ENCODE measurements at regions not wholly inside any gene's neighbourhood (a gene's known extent, or its start where the extent isn't known, plus 50 kb on each side); places are given as distances from the start of the nearest gene placed in this dataset.

DNA sequence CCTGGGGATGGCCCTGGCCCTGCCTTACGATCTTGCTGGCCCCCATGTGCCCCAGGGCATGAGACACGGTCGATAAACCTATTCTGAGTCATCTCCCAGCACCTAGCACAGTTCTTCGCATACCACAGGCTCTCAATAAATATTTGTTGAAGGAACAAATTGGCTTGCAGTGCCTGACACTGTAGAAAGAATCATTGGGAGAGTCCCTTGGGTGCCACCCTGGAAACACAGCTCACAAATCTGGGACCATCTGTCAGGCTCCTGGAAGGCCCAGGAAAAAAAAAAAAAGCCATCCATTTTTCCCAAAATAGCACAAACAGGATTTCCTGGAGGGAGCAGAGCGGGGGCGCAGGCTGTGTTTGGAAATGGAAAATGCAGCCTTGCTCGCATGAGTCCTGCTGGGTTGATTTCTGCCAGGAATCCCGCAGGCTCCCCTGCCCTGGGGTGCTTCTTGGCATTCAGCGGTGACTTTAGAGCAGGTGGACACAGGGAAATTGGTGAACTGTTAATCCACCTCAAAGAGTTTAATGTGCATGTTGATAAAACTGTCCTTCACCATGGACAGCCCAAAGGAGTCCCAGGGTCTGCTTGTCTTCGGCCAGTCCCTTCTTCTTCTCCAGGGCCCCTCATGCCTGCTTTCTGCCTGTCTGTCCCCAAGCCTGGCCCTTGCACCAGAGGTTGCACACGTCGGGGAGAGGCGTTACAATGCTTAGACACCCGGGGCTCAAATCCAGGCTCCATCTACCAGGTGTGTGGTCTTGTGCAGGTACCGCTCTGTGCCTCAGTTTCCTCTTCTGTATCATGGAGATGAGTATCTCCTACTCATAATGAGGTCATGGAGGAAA lies 106.1 kb upstream of the RFLNA start:
- ATAC-seq (replicated peaks in 1 of 4) (no peak), DNase-seq (no peak)
- Mint-ChIP-seq H3K4me3 (no peak overlapping the region), H3K27me3 (peaks cover 0 to 2% of the 10 kb centered on the region in 2 donors), H3K36me3 (no peaks in the 10 kb centered on the region), H3K4me1 (no peaks in the 10 kb centered on the region), H3K9me3 (no peaks in the 10 kb centered on the region), H3K27ac (no peak overlapping the region)
- Histone ChIP-seq H3K27ac (ENCODE audit: low read length) (no peak overlapping the region), H3K4me3 (ENCODE audit: control insufficient read depth in 1 of 2, extremely low read depth in 1 of 2, low read length in 1 of 2) (no peak overlapping the region), H3K36me3 (ENCODE audit: control insufficient read depth in 2 of 2, extremely low read depth in 1 of 2, insufficient read depth in 1 of 2, low read length in 1 of 2) (no peaks in the 10 kb centered on the region), H3K27me3 (replicated peaks in 1 of 2; ENCODE audit: control insufficient read depth in 2 of 2, extremely low read depth in 1 of 2, insufficient read depth in 2 of 2, low read length in 1 of 2) (peaks cover 0 to 14% of the 10 kb centered on the region in 2 experiments), H3K9me3 (no peaks in the 10 kb centered on the region), H3K4me1 (ENCODE audit: control insufficient read depth in 1 of 2, extremely low read depth in 1 of 2, insufficient read depth in 2 of 2, low read length in 2 of 2) (no peaks in the 10 kb centered on the region)
- ChIA-PET CTCF (no interaction called here), POLR2A (no interaction called here)
- 77% methylated on average over 7 of the region's 15 CpGs for WGBS (ENCODE audit: insufficient coverage)

DNA sequence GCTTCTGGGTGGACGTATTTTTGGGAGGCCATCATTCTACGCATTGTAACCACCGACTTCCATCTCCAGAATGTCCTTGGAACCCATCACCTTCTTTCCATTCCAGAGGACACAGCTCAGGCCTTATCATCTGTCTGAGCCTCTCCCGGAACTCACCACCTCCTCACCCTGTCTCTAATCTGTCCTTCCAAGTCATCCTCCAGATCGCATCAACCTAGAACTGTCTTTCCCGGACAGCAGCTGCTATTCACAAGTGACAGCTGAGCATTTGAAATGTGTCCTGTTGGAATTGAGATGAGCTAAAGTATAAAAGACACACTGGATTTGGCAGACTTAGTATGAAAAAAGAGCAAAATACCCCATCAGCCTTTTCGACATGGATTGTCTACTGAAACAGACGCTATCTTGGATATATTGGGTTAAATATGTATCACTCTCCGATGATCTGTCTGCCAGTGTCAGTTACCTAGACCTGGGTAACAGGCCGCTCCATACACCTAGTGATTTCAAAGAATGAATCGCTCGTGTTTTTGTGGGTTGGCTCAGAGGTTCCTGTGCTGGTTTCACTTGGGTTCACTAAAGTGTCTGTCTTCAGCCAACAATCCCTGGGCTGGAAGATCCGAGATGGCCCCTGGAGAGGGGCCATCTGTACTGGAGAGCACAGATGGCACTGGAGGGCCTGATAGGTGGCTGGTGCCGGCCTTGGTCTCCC lies 104.4 kb upstream of the RFLNA start:
- Mint-ChIP-seq H3K4me1 (no peaks in the 10 kb centered on the region), H3K9me3 (no peaks in the 10 kb centered on the region), H3K27ac (no peak overlapping the region), H3K27me3 (peaks cover 0 to 2% of the 10 kb centered on the region in 2 donors), H3K36me3 (no peaks in the 10 kb centered on the region), H3K4me3 (no peak overlapping the region)
- ATAC-seq (replicated peaks in 1 of 4) (no peak), DNase-seq (no peak)
- 92% methylated on average over 12 of the region's 14 CpGs for WGBS (ENCODE audit: insufficient coverage)
- H3K4me3 ChIP-seq (ENCODE audit: control insufficient read depth in 1 of 2, extremely low read depth in 1 of 2, low read length in 1 of 2): no peak overlapping the region
- H3K27me3 ChIP-seq (replicated peaks in 1 of 2; ENCODE audit: control insufficient read depth in 2 of 2, extremely low read depth in 1 of 2, insufficient read depth in 2 of 2, low read length in 1 of 2): peaks cover 0 to 15% of the 10 kb centered on the region in 2 experiments
- H3K36me3 ChIP-seq (ENCODE audit: control insufficient read depth in 2 of 2, extremely low read depth in 1 of 2, insufficient read depth in 1 of 2, low read length in 1 of 2): no peaks in the 10 kb centered on the region
- no peaks in the 10 kb centered on the region for H3K4me1 ChIP-seq (ENCODE audit: control insufficient read depth in 1 of 2, extremely low read depth in 1 of 2, insufficient read depth in 2 of 2, low read length in 2 of 2)
- no peaks in the 10 kb centered on the region for H3K9me3 ChIP-seq
- CTCF ChIA-PET: no interaction called here
- POLR2A ChIA-PET: interaction anchor here in 1 of 2 donors (0.6 kb wide), 1 partner anchor 16 kb away, joined by 3 read pairs; no protein-coding TSS in a partner anchor
- no peak overlapping the region for H3K27ac ChIP-seq (ENCODE audit: low read length)

DNA sequence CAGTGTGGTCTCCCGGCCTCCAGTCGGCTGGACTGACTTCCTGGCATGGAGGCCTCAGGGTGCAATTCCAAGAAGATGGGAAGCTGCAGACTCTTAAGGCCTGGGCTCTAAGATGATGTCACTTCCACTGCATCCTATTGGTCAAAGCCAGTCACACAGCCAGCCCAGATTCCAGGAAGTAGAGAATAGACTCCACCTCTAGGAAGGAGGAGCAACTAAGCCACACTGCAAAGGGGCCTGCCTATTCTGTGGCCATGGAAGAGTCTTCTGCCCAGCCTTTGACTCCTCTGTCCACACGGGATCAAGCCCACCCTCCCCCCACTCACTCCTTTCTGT lies 103.9 kb upstream of the RFLNA start:
- WGBS (ENCODE audit: insufficient coverage): 79% methylated on average over 3 of the region's 3 CpGs
- no peak overlapping the region for H3K4me3 Mint-ChIP-seq
- CTCF ChIA-PET: no interaction called here

DNA sequence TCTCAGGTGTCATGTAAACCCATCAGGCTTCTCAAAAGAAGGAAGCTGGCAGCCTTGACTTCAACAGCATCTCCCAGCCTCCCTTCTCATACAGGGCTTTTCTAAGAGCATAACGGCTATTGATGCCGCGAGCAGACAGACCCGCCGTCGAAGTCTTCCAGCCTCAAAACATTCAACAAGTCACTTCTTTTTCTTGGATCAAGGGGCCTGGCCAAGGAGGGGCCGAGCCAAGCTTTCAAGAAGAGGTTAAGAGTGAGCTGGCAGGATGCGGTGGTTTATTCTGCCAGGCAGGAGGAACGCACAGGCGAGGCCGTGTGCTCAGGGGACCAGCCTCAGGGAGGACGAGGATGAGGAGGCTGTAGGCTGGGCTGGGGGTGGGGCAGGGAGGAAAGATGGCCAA lies 102.9 kb upstream of the RFLNA start:
- no peak overlapping the region for H3K27ac ChIP-seq (ENCODE audit: low read length)
- no peaks in the 10 kb centered on the region for H3K36me3 ChIP-seq (ENCODE audit: control insufficient read depth in 2 of 2, extremely low read depth in 1 of 2, insufficient read depth in 1 of 2, low read length in 1 of 2)
- ATAC-seq (replicated peaks in 1 of 4) (no peak), DNase-seq (no peak)
- CTCF ChIA-PET: no interaction called here
- Mint-ChIP-seq H3K9me3 (peaks cover 0 to 3% (median 0%) of the 10 kb centered on the region in 3 donors), H3K27me3 (peaks cover 0 to 2% of the 10 kb centered on the region in 2 donors), H3K4me1 (no peaks in the 10 kb centered on the region), H3K4me3 (no peak overlapping the region), H3K27ac (no peak overlapping the region), H3K36me3 (no peaks in the 10 kb centered on the region)
- H3K27me3 ChIP-seq (replicated peaks in 1 of 2; ENCODE audit: control insufficient read depth in 2 of 2, extremely low read depth in 1 of 2, insufficient read depth in 2 of 2, low read length in 1 of 2): peaks cover 0 to 20% of the 10 kb centered on the region in 2 experiments
- no peak overlapping the region for H3K4me3 ChIP-seq (ENCODE audit: control insufficient read depth in 1 of 2, extremely low read depth in 1 of 2, low read length in 1 of 2)
- POLR2A ChIA-PET: no interaction called here
- H3K4me1 ChIP-seq (ENCODE audit: control insufficient read depth in 1 of 2, extremely low read depth in 1 of 2, insufficient read depth in 2 of 2, low read length in 2 of 2): no peaks in the 10 kb centered on the region
- no peaks in the 10 kb centered on the region for H3K9me3 ChIP-seq
- 73% methylated on average over 4 of the region's 12 CpGs for WGBS (ENCODE audit: insufficient coverage)

More for the DNA sequence above, 103.9 kb upstream of the RFLNA start:
- no peaks in the 10 kb centered on the region for H3K9me3 Mint-ChIP-seq
- Histone ChIP-seq H3K27me3 (replicated peaks in 1 of 2; ENCODE audit: control insufficient read depth in 2 of 2, extremely low read depth in 1 of 2, insufficient read depth in 2 of 2, low read length in 1 of 2) (peaks cover 0 to 16% of the 10 kb centered on the region in 2 experiments), H3K27ac (ENCODE audit: low read length) (no peak overlapping the region), H3K9me3 (no peaks in the 10 kb centered on the region), H3K36me3 (ENCODE audit: control insufficient read depth in 2 of 2, extremely low read depth in 1 of 2, insufficient read depth in 1 of 2, low read length in 1 of 2) (no peaks in the 10 kb centered on the region), H3K4me3 (ENCODE audit: control insufficient read depth in 1 of 2, extremely low read depth in 1 of 2, low read length in 1 of 2) (no peak overlapping the region), H3K4me1 (ENCODE audit: control insufficient read depth in 1 of 2, extremely low read depth in 1 of 2, insufficient read depth in 2 of 2, low read length in 2 of 2) (no peaks in the 10 kb centered on the region)
- POLR2A ChIA-PET: interaction anchor here in 1 of 2 donors (0.6 kb wide), 1 partner anchor 16 kb away, joined by 3 read pairs; no protein-coding TSS in a partner anchor
- DNase-seq (no peak), ATAC-seq (replicated peaks in 1 of 4) (no peak)
- peaks cover 0 to 2% of the 10 kb centered on the region in 2 donors for H3K27me3 Mint-ChIP-seq
- H3K27ac Mint-ChIP-seq: no peak overlapping the region
- no peaks in the 10 kb centered on the region for H3K36me3 Mint-ChIP-seq
- no peaks in the 10 kb centered on the region for H3K4me1 Mint-ChIP-seq

DNA sequence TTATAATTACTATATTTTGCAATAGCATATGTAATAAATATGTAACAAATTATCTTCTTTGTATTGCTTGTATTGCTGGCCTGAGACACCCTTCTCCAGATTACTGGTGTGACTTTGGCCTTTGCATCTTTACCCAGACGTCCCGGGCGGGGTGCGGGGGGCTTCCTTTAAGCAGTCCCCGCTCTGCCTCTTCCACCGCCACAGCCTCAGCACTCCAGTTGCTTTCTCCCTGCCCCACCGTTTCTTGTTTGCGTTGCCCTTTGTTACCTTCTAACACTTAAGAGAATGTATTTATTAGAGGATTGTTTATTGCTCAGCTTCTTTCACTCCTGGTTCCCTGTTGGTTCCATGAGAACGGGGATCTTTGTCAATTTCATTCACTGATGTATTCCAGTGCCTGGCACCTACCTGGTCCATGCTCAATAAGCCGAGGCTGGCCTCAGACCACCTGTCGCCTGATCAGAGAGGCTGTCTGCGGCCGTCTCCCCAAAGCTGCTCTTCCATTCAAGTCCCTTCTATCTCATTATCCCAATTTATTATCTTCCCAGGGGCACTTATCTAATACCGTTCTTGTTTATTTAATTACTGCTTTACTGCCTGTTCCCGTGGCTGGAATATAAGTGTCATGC lies 100.5 kb upstream of the RFLNA start:
- no peak for DNase-seq
- Mint-ChIP-seq H3K4me3 (no peak overlapping the region), H3K27ac (no peak overlapping the region), H3K9me3 (peaks cover 4 to 8% (median 5%) of the 10 kb centered on the region in 3 donors), H3K36me3 (no peaks in the 10 kb centered on the region), H3K27me3 (peaks cover 3 to 6% of the 10 kb centered on the region in 2 donors), H3K4me1 (no peaks in the 10 kb centered on the region)
- ATAC-seq (replicated peaks in 1 of 4): no peak
- Histone ChIP-seq H3K9me3 (no peaks in the 10 kb centered on the region), H3K27ac (ENCODE audit: low read length) (no peak overlapping the region), H3K4me1 (ENCODE audit: control insufficient read depth in 1 of 2, extremely low read depth in 1 of 2, insufficient read depth in 2 of 2, low read length in 2 of 2) (no peaks in the 10 kb centered on the region), H3K27me3 (replicated peaks in 1 of 2; ENCODE audit: control insufficient read depth in 2 of 2, extremely low read depth in 1 of 2, insufficient read depth in 2 of 2, low read length in 1 of 2) (peaks cover 0 to 22% of the 10 kb centered on the region in 2 experiments), H3K36me3 (ENCODE audit: control insufficient read depth in 2 of 2, extremely low read depth in 1 of 2, insufficient read depth in 1 of 2, low read length in 1 of 2) (no peaks in the 10 kb centered on the region), H3K4me3 (ENCODE audit: control insufficient read depth in 1 of 2, extremely low read depth in 1 of 2, low read length in 1 of 2) (no peak overlapping the region)
- 97% methylated on average over 11 of the region's 15 CpGs for WGBS (ENCODE audit: insufficient coverage)
- ChIA-PET CTCF (no interaction called here), POLR2A (no interaction called here)

DNA sequence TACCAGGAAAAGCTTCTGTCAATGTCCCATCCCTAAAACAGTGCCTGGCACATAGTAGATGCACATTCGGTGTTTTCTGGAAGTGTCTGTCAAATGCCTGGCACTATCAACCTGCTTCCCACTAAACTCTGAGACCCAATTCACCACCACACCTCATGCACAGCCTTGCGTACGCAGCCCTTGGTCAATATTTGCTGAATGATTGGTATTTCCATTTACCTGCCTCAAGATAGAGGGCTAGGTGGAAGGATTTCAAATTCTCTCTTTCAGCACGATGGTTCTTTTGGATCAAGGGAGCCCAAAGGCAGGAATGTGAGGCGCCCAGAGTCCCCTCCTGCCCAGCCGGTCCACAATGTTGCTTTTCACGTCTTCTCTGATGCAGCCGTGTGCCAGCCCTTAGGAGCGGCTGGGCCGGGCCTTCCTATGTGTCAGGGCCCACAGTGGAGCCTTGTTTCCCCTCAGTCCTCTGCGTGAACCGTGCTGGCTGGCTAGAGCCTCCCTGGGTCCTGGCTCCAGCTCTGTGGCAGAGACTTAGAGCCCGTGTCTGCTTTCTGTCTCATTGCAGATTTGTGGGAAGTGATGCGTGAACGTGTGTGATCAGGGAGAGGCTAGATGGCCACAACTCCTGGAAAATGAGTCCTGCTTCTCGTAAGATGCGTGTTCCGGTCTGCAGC lies 99.9 kb upstream of the RFLNA start:
- WGBS (ENCODE audit: insufficient coverage): 92% methylated on average over 12 of the region's 18 CpGs
- H3K4me1 Mint-ChIP-seq: no peaks in the 10 kb centered on the region
- H3K27me3 Mint-ChIP-seq: peaks cover 3 to 6% of the 10 kb centered on the region in 2 donors

More for the DNA sequence above, 99.9 kb upstream of the RFLNA start:
- DNase-seq: no peak
- CTCF ChIA-PET: no interaction called here
- Histone ChIP-seq H3K4me1 (ENCODE audit: control insufficient read depth in 1 of 2, extremely low read depth in 1 of 2, insufficient read depth in 2 of 2, low read length in 2 of 2) (no peaks in the 10 kb centered on the region), H3K27ac (ENCODE audit: low read length) (no peak overlapping the region), H3K9me3 (no peaks in the 10 kb centered on the region), H3K27me3 (replicated peaks in 1 of 2; ENCODE audit: control insufficient read depth in 2 of 2, extremely low read depth in 1 of 2, insufficient read depth in 2 of 2, low read length in 1 of 2) (peaks cover 0 to 17% of the 10 kb centered on the region in 2 experiments), H3K4me3 (ENCODE audit: control insufficient read depth in 1 of 2, extremely low read depth in 1 of 2, low read length in 1 of 2) (no peak overlapping the region), H3K36me3 (ENCODE audit: control insufficient read depth in 2 of 2, extremely low read depth in 1 of 2, insufficient read depth in 1 of 2, low read length in 1 of 2) (no peaks in the 10 kb centered on the region)
- Mint-ChIP-seq H3K9me3 (peaks cover 4 to 8% (median 5%) of the 10 kb centered on the region in 3 donors), H3K4me3 (no peak overlapping the region), H3K36me3 (no peaks in the 10 kb centered on the region), H3K27ac (no peak overlapping the region)
- POLR2A ChIA-PET: no interaction called here
- no peak for ATAC-seq (replicated peaks in 1 of 4)

Data from T-cell (primary cell).